DOHH2 (cell line): ENCODE measurements at regions not wholly inside any gene's neighbourhood (a gene's known extent, or its start where the extent isn't known, plus 50 kb on each side); places are given as distances from the start of the nearest gene placed in this dataset.

Experiments
- H3F3A ChIP-seq: fragments of 200-600 bp; sonication (generic), shearing (Covaris generic); 2 replicates; pipeline ENCODE4 v1.6.0; 2016; ENCODE audit warnings: antibody characterized with exemption, mild to moderate bottlenecking; ENCODE audit not compliant: control insufficient read depth, insufficient read depth
- H3K27ac ChIP-seq: fragments of 200-600 bp; sonication (generic); 2 replicates; pipeline ENCODE4 v1.5.1; 2014; ENCODE audit warnings: low read depth, mild to moderate bottlenecking, low read length, moderate library complexity
- H3K27me3 ChIP-seq: fragments of 200-600 bp; sonication (generic); 2 replicates; pipeline ENCODE4 v1.6.1; 2014; ENCODE audit warnings: mild to moderate bottlenecking, low read length, mixed read lengths; ENCODE audit not compliant: control insufficient read depth
- H3K36me3 ChIP-seq: fragments of 200-600 bp; sonication (generic); 2 replicates; pipeline ENCODE4 v1.6.1; 2014; ENCODE audit warnings: mild to moderate bottlenecking, low read length, moderate library complexity, mixed read lengths; ENCODE audit not compliant: control insufficient read depth
- H3K4me1 ChIP-seq: fragments of 200-600 bp; sonication (generic); 2 replicates; pipeline ENCODE4 v1.6.1; 2014; ENCODE audit warnings: mild to moderate bottlenecking, low read length, mixed read lengths; ENCODE audit not compliant: control insufficient read depth
- H3K4me2 ChIP-seq: fragments of 200-600 bp; sonication (generic); 2 replicates; pipeline ENCODE4 v1.6.0; 2014; ENCODE audit warnings: mild to moderate bottlenecking, low read length, moderate library complexity
- H3K4me3 ChIP-seq: fragments of 200-600 bp; sonication (generic); 2 replicates; pipeline ENCODE4 v1.5.1; 2014; ENCODE audit warnings: mild to moderate bottlenecking, low read length, mixed read lengths
- H3K79me2 ChIP-seq: fragments of 200-600 bp; sonication (generic); 2 replicates; pipeline ENCODE4 v1.6.1; 2014; ENCODE audit warnings: mild to moderate bottlenecking, low read length, mixed read lengths; ENCODE audit not compliant: control insufficient read depth
- H3K9me2 ChIP-seq: fragments of 200-600 bp; sonication (generic); replicated peaks from 2 replicates; pipeline ENCODE4 v1.6.1; 2014; ENCODE audit warnings: mild to moderate bottlenecking, low read length, mixed read lengths; ENCODE audit not compliant: control insufficient read depth
- H3K9me3 ChIP-seq: fragments of 200-600 bp; sonication (generic); 2 replicates; pipeline ENCODE4 v1.6.1; 2014; ENCODE audit warnings: antibody characterized with exemption, low read length, mixed read lengths; ENCODE audit not compliant: control insufficient read depth, insufficient read depth
- H4K20me1 ChIP-seq: fragments of 200-600 bp; sonication (generic); 2 replicates; pipeline ENCODE4 v1.6.0; 2014; ENCODE audit warnings: low read depth, mild to moderate bottlenecking, antibody characterized with exemption, low read length, moderate library complexity; ENCODE audit not compliant: control insufficient read depth, insufficient read depth
- EZH2phosphoT487 ChIP-seq: fragments of 200-600 bp; sonication (generic); IDR thresholded peaks from 2 replicates; pipeline ENCODE4 v1.6.1; 2017; ENCODE audit warnings: borderline replicate concordance, mild to moderate bottlenecking, antibody characterized with exemption, low read length, moderate library complexity, mixed read lengths
- TF ChIP-seq, protein P1 (sequence below): fragments of 200-600 bp; sonication (generic); IDR thresholded peaks from one replicate; pipeline ENCODE4 v1.5.1; 2014; ENCODE audit warnings: antibody characterized with exemption, mild to moderate bottlenecking, low read depth, low read length; ENCODE audit not compliant: poor library complexity, severe bottlenecking

DNA sequence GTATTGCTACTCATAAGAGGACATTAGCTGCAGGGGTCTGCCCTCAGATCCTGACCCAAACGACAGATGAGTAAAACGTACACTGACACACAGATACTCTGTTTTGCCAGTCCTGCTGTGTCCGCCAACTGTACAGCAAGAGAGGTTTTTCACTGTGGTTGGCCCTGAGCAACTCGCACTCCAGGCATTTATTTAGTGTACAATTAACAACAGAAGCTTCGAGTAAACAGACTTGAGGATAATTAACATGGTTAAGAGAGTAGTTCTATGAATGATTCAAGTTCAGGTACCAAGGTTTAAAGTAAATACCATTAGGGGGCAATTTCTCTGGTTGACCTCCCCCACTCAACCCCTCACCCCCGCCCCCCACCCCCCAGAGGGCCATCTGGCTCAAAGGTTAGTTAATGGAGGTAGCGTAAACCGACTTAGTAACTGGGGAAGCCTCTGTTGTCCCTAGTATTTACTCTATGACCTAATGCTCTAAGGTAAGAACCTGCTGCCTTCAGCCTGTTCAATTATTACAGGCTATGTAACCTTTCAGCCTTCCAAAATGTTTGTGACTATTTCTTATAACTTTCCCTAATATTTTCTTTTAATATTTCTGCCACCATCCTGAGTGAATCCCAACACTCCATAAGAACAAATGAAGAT lies 103.9 kb upstream of the XIRP2 start:
- TF ChIP-seq, protein P1, sequence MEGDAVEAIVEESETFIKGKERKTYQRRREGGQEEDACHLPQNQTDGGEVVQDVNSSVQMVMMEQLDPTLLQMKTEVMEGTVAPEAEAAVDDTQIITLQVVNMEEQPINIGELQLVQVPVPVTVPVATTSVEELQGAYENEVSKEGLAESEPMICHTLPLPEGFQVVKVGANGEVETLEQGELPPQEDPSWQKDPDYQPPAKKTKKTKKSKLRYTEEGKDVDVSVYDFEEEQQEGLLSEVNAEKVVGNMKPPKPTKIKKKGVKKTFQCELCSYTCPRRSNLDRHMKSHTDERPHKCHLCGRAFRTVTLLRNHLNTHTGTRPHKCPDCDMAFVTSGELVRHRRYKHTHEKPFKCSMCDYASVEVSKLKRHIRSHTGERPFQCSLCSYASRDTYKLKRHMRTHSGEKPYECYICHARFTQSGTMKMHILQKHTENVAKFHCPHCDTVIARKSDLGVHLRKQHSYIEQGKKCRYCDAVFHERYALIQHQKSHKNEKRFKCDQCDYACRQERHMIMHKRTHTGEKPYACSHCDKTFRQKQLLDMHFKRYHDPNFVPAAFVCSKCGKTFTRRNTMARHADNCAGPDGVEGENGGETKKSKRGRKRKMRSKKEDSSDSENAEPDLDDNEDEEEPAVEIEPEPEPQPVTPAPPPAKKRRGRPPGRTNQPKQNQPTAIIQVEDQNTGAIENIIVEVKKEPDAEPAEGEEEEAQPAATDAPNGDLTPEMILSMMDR: no peak
- no peak for TF ChIP-seq EZH2phosphoT487
- no peaks in the 10 kb centered on the region for H3K4me1 ChIP-seq
- no peaks in the 10 kb centered on the region for H3K36me3 ChIP-seq
- H3K4me3 ChIP-seq: no peak overlapping the region
- H3K79me2 ChIP-seq: no peaks in the 10 kb centered on the region
- H3F3A ChIP-seq: no peaks in the 10 kb centered on the region
- no peaks in the 10 kb centered on the region for H3K9me3 ChIP-seq
- no peaks in the 10 kb centered on the region for H3K27me3 ChIP-seq
- H3K27ac ChIP-seq: no peak overlapping the region
- no peaks in the 10 kb centered on the region for H4K20me1 ChIP-seq
- no peaks in the 10 kb centered on the region for H3K9me2 ChIP-seq
- H3K4me2 ChIP-seq: no peak overlapping the region

DNA sequence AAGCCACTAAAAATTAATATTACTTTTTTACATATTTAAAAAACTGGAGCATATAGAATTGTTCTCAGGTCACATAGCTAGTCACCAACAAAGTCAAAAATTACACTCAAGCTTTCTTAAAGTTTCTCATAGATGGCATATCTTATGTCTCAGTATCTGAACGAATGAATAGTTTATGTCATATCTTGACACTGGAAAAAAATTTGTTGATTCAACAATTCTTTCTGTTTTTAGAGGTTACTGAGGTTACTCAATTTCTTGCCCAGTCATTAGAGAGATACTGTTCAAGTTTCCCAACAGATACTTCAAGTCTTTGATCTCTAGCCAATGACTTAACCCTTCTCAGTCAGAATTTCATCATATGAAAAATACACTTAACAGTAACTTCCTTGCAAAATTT lies 113.1 kb upstream of the XIRP2 start:
- Histone ChIP-seq H3K4me3 (no peak overlapping the region), H3K79me2 (no peaks in the 10 kb centered on the region), H3K4me1 (no peaks in the 10 kb centered on the region), H3K9me3 (no peaks in the 10 kb centered on the region), H3K27ac (no peak overlapping the region), H3K4me2 (no peak overlapping the region), H3K27me3 (no peaks in the 10 kb centered on the region), H3K9me2 (no peaks in the 10 kb centered on the region), H4K20me1 (no peaks in the 10 kb centered on the region), H3K36me3 (no peaks in the 10 kb centered on the region), H3F3A (no peaks in the 10 kb centered on the region)
- TF ChIP-seq, protein P1: no peak
- TF ChIP-seq EZH2phosphoT487: no peak

DNA sequence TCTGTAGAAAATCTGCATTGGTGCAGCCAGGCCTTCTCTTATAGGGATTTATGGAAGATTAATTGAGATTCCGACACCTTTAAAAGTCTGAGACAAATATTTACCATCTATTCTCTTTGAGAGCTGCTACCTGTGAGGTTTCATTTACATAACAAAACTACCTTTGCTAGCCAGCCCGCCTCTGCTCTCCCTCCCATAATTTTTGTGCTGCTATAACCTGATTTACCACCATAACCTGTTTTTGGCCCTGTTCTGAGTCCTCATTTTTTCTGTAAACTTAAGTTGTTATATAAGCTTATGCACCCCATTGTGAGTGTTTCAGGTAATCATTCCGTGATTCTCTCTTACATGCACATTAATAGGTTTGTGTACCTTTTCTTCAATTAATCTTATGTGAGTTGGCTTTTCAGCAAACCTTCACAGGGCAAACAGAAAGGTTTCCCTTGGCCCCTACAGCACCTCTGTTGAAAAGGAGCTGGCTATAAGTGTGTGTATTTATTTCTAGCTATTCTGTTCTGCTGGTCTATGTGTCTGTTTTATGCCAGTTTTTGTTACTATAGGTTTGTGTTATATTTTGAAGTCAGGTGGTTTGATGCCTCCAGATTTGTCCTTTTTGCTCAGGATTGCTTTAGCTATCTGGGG lies 114.9 kb upstream of the XIRP2 start:
- no peaks in the 10 kb centered on the region for H4K20me1 ChIP-seq
- H3K4me1 ChIP-seq: peaks cover 7% of the 10 kb centered on the region
- H3F3A ChIP-seq: no peaks in the 10 kb centered on the region
- no peak overlapping the region for H3K4me3 ChIP-seq
- no peak for TF ChIP-seq EZH2phosphoT487
- TF ChIP-seq, protein P1: no peak
- H3K36me3 ChIP-seq: no peaks in the 10 kb centered on the region
- H3K4me2 ChIP-seq: no peak overlapping the region
- H3K79me2 ChIP-seq: no peaks in the 10 kb centered on the region
- H3K9me3 ChIP-seq: 0 out of 2 replicates have a peak, but pooled peaks cover 4% of the 10 kb centered on the region
- H3K9me2 ChIP-seq: no peaks in the 10 kb centered on the region
- H3K27me3 ChIP-seq: no peaks in the 10 kb centered on the region
- H3K27ac ChIP-seq: no peak overlapping the region
